GM12891 (cell line): ENCODE measurements at regions not wholly inside any gene's neighbourhood (a gene's known extent, or its start where the extent isn't known, plus 50 kb on each side); places are given as distances from the start of the nearest gene placed in this dataset.

ENCODE experiments used
- PAX5 ChIP-seq: IDR thresholded peaks from 2 replicates; pipeline ENCODE4 v1.6.1; 2011; ENCODE audit warnings: low read length, moderate library complexity, mild to moderate bottlenecking; ENCODE audit not compliant: insufficient read depth, severe bottlenecking
- POLR2A ChIP-seq: IDR thresholded peaks from 2 replicates; pipeline ENCODE4 v1.6.1; 2011; ENCODE audit warnings: low read depth, low read length, control low read depth
- POLR2AphosphoS5 ChIP-seq: IDR thresholded peaks from 2 replicates; pipeline ENCODE4 v1.6.1; 2011; ENCODE audit warnings: low read depth, low read length, control low read depth
- TAF1 ChIP-seq: IDR thresholded peaks from 2 replicates; pipeline ENCODE4 v1.6.1; 2011; ENCODE audit warnings: low read depth, low read length, control low read depth

- TF ChIP-seq POLR2A (no peak), POLR2AphosphoS5 (no peak), TAF1 (no peak), PAX5 (no peak)
Observed at GRCh38 chr7:69217516-69218350, 380.5 kb upstream of the AUTS2 start.
